ENCODE measurements at regions not wholly inside any gene's neighbourhood (a gene's known extent, or its start where the extent isn't known, plus 50 kb on each side); places are given as distances from the start of the nearest gene placed in this dataset.
"Not testable (repeated sequence)": the region's sequence is repeated elsewhere in the genome, so short reads cannot be mapped to it uniquely, and the experiment has no call there.

DNA sequence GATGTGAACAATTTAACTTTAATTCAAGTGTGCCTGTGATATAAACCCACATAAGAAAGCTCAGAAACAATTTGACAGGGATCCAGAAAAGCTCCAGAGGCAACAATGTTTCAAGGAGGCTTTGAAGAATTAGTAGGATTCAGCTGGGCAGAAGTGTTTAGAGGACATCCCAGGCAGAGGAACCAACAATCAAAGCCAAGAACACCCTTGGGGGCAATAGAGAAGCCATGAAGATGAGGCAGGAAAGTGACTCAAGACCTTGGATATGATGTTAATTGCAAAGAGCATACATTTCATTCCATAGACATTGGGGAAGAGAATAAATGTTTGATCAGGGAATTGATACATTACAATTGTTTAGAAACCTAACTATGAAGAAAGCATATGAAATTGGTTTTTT, 280.3 kb downstream of the LTN1 start:
- DNase-seq: no peak

DNA sequence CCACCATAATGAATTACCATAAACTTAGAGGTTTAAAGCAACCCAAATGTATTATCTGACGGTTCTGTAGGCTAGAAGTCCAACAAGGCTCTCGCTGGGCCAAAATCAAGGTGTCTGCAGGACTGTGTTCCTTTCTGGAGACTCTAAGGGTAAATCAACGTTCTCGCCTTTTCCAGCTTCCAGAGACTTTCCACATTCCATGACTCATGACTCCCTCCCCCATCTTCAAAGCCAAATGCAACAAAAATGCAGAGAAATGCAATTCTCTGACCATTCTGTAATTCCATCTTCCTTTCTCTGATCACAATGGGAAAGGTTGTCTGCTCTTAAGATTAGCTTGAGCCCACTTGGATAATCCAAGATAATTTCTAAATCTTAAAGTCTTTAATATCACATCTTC, 287.1 kb downstream of the LTN1 start:
- DNase-seq: no peak

DNA sequence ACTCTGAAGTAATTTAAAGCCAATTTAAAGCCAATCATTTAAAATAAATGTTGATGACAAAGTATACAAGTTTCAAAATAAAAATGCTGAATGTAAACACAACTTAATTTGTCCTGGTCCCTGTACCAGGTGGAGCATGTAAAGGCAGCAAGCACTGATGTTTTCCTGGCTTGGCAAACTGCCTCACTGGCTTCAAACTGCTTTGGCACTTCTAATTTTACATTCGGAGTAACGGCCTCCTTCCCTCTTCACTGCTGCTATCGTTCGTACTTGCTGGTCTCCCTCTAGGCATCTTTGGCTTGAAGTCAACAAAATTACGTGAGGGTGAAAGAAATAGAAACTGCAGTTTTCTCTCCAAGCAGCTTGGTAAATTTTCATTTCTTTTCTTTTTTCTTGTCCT, 287.9 kb downstream of the LTN1 start:
- peak in 2 of 58 donors; percentile 2 to 9 for DNase-seq

DNA sequence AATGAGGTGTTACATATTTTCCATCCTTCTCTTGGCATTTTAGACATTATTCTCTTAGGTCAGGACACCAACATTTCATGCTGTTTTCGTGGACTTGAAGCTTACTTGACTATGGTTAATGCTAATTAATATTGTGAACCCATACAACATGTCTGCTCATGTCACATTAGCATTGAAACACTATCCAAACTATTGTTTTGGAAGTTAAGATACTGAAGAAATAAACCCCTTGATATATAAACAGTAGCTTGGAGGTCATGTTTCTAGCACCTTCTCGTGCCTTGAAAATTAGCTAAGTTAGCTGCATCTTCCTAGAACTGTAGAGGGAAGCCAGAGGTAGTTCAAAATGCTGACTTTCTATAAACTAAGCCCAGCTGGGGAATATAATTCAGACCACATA, 288.8 kb downstream of the LTN1 start:
- DNase-seq: no peak

DNA sequence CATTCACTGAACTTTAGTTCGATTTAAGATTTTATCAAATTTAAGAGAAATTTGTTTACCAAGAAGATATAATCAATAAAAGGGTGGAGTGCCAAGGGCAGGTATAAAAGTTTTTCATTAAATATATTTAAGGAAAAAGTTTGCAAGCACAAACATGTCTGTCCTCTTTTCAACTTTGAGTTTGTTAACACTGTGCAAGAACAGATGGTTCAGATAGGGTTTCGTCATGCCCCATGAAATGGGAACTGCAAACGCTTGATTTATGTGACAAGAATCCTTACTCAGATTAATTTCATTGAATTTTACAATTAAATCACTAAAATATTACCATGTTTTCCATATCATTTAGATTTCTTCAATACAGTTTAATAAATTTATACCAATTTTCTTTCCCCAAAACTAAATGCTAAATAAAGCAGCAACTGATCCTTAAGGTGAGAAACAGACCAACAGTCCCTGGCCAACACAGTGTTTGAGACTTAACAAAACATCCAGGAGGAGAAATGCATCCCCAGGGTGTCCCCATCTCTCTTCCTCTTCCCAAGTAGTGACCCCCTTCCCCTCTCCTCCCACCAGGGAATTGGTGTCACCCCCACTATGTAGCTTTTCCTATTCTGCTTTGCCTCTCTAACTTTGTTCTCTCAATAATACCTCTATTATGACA, 292.9 kb downstream of the LTN1 start:
- DNase-seq: no peak

DNA sequence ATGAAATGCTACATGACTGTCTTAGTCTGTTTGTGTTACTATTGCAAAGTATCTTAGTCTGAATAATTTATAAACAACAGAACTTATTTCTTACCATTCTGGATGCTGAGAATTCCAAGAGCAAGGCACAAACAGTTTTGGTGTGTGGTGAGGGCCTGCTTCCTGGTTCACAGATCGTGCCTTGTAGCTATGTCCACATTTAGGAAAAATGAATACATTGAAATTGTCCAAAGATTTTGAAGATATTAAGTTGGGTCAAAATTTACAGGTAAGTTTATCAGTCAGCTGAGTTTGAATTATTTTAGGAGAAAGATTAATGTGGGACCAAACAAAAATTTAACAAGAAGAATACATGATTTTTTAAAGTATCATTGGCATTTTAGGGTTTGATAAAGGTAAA, 293.5 kb downstream of the LTN1 start:
- no peak for DNase-seq

DNA sequence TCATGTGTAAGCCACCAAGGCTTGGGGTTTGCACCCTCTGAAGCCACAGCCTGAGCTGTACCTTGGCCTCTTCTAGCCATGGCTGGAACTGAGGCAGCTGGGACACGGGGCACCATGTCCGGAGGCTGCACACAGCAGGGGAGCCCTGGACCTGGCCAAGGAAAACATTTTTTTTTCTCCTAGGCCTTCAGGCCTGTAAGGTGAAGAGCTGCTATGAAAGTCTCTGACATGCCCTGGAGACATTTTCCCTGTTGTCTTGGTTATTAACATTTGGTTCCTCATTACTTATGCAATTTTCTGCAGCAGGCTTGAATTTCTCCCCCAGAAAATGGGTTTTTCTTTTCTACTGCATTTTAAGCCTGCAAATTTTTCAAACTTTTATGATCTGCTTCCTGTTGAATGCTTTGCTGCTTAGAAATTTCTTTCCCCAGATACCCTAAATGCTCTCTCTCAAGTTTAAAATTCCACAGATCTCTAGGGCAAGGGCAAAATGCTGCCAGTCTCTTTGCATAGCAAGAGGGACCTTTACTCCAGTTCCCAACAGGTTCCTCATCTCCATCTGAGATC, 295.8 kb downstream of the LTN1 start:
- no peak for DNase-seq

DNA sequence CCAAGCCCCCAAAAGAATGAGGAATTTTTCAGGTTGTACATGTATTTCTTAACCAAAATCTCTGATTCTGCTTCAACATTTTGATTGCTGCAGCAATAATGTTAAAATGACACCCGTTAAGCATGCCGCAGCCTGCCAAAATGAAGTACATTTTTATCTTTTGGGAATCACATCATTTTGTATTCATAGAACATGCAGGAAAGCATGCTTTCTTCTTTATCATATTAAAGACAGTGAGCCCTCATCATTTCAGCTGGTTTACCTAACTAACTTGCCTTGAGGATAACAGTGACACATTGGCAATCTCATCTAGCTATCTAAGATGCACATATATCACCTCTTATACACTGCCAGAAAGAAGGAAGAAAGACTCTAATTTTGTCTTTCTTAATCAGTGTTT, 299.2 kb downstream of the LTN1 start:
- no peak for DNase-seq

DNA sequence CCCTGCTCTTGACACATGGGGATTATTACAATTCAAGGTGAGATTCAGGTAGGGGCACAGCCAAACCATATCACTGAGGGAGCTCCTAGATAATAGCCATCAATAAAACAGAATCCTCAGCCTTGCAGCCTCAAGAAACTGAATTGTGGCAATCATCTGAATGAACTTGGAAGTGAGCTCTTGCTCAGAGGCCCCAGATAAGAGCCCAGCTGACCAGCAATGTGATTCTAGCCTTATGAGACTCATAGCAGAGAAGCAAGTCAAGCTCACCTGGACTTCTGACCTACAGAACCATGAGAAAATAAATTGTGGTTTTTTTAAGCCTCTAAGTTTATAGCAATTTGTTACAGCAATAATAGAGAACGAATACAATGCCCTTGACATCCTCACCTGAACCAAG, 302.5 kb downstream of the LTN1 start:
- no peak for DNase-seq

DNA sequence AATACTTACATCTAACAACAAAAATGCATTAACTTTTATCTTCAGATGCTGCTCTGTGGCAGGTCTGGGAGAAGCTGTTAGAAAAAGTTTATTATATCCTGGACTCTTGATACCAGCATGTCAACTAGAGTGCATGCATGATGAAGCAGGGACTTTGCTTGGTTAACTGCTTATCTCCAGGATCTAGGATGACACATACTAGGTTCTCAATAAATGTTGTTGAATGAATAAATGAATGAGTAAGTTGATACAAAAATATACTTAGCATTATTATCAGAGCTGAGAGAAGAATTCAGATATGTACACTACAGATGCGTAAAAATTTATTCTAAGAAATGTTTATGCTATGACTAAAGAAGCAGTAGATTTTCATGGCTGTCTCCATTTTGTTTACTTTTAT, 304.3 kb downstream of the LTN1 start:
- no peak for DNase-seq

DNA sequence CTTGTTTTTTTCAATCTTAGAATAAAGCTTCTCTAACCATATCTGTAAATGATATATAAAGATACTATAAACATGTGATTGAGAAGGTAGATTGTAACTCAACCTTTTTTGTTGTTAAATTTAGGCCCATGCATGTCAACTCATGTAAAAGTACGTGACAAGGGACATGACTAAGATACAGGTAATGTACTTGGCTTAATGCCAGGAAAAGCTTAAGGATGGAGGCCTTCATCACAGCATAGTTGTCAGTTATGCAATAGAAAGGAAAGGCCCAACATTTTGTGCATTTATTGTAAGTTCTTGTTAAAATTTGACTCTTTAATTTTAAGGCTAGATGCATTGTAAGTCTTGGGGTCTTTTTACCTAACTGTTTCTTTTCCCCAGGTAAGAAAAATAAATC, 305.1 kb downstream of the LTN1 start:
- no peak for DNase-seq

DNA sequence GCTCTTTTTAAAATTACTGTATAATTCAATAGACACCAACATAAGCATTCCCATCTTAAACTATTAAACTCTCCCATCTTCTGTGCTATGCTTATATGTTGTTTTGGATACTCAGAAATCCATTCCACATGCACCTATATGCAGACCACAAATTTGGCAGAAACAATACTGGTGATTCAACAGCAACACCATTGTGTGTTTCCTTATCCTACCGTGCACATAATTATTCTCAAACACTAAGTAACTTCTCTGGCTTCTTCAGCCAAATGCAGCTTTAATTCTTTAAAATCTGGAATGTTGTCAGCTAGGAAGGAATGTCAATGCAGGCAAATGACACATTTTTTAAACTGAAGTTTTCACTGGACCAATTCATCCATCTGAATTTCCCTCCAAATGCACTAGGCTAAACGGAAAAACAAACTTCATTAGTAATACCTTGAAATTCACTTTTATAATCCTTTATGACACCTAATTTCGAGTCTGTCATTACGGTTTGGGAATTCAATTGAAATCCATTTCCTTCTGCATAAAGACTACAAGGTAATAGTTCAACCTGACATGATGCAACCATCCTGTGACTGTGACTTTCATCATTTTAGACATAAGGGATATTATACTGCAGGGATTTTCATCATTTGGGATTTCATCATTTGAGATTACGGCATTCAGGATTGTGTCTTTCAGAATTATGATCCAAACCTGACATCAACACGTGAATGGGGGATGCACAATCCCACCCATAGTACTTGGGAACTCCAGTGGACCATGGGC, 308.5 kb downstream of the LTN1 start:
- no peak for DNase-seq

DNA sequence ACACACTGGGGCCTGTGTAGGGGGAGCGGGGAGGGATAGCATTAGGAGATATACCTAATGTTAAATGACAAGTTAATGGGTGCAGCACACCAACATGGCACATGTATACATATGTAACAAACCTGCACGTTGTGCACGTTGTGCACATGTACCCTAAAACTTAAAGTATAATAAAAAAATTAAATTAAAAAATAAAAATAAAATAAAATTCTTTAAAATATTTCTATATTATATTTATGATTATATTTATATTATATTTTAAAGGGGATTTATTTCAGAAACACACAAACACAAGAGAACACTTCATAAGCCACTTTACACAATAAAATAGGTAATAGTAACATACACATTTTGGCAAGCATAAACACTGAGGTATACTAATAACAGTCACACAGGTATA, 309.8 kb downstream of the LTN1 start:
- not testable (repeated sequence) for DNase-seq

DNA sequence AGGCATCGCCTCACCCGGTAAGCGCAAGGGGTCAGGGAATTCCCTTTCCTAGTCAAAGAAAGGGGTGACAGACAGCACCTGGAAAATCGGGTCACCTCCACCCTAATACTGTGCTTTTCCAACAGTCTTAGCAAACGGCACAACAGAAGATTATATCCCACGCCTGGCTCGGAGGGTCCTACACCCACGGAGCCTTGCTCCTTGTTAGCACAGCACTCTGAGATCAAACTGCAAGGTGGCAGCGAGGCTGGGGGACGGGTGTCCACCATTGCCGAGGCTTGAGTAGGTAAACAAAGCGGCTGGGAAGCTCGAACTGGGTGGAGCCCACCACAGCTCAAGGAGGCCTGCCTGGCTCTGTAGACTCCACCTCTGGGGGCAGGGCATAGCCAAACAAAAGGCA, 315.6 kb downstream of the LTN1 start:
- DNase-seq: not testable (repeated sequence)

DNA sequence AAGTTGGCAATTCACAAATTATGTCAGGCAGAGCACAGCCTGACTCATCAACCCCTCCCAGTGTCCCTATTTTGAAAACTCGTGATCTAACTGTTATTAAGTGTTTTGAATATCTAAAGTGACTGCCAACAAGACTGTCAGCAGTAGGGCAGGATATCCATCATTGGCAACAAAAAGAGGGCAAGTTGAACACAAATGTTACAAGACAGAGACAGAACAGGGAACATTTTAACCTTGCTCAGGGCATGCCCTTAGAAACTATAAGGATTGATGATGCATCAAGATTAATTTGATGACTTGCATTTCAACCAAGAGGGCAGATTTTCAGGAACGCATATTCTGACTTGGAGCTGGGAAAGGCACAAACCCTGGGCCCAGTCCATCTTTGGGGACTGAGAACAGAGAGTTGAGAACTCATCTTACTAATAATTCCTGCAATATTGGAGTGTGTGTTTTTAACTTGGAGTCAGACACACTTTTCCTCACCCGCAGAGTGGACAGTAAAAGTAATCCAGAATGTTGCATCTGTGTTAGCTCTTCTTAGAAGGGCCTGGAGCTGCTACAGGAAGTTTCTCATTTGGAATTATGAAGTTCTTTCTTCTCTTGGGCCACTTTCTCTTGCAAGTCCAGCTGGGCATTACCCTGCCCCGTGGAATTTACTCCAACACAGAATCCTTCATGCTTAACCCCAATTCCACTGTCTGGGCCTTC, 317.2 kb downstream of the LTN1 start:
- DNase-seq: no peak

DNA sequence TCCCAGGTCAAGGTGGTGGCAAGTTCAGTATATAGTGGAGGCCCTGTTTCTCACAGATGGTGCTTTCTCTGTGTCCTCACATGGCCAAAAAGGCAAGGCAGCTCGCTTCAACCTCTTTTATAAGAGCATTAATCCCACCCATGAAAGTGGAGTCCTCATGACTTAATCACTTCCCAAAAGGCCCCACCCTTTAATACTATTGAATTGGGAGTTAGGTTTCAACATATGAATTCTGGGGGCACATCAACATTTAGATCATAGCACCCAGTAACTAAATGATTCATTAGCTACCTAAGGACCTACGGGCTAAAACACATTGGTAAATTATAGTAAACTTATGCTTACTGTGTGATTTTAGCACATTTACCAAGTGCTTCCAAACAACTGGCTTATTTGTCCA, 317.9 kb downstream of the LTN1 start:
- no peak for DNase-seq

DNA sequence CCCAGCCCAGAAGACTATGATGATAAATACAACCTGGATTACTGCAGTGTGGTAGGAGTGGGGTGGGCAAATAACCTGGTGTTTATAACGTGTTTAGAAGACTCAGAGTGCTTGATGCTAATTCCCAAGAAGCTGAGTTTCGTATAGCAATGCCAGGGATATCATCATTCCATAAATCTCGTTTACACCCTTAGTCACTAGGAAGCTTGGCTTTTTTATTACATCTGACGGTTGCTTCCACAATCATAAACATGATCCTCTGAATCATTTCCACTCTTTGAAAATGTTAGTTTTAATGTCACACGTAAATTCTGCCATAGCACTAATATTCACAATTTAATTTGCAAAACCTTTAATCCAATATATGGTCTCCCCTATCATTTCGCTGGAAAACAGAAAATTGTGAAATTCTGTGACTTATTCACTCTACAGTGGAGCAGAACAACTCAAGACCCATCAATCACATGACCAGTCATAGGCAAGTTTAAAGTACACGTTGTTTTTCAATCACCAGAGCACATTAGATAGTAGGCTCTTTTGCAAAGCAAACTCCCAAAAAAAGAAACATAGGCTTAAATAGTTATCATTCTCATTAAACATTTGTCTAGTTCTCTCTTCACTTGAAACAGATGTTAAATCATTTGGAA, 321.0 kb downstream of the LTN1 start:
- no peak for DNase-seq

DNA sequence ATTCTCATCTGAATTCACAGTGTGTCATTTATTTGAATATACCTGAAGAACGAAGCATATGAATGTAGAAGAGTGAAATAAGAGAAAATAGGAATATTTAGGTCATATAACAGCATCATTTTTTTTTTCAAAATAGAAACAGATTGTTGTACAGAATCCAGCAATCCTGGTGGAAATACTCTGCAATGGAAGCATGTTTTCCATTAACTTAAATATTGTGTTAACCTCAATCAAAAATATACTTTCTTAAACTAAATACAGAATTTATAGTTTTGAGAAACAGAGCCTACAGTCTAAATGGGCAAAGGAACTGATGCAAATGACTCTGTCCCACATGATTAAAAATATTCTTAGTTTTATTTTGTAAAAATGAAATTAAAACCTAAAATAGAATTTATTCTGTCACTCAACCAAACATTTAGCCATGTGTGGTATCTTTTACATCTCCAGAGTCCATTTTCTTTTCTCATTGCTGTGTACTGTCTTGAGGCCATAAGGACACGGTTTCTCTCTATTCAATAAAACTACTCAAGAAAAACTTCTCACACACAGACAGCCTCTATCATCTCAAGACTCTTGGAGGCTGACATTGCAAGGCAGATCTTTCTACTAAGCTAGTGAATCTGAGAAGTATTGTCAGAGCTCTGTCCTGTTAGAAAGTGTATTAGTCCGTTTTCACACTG, 322.6 kb downstream of the LTN1 start:
- no peak for DNase-seq

DNA sequence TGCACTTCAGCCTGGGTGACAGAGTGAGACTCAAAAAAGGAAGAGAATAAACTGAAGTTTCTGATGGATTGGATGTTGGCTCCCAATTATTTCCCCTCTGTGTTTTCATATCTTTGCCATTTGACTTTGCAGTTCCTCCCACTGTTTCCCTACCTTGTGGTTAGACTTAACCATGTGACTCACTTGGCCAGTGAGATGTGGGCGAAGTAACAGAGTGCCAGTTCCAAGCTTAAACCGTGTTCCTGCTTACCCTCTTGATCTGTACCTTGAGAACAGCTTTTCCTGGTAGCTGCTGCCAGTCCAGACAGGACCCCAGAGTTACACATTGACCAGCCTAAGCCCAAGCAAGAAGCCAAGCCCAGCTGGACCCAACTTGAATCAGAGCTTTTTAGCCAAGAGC, 323.4 kb downstream of the LTN1 start:
- no peak for DNase-seq

DNA sequence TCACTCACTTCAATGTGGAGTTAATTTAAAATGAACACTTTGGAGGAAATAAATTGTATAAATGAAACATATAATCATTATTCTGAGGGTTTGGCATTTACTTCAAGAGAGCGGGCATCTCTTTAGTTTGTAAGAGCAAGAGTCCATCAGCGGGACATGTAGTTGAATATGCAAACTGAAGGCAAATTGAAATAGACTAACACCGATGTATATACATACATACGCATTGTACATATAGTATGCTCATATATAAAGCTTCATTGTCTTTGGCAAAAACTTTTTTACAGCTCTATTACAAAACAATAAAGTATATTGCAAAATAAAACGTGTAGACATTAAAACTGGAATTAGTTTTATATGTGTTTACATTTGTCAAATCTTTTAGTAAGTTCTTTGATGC, 328.9 kb downstream of the LTN1 start:
- DNase-seq: no peak

DNA sequence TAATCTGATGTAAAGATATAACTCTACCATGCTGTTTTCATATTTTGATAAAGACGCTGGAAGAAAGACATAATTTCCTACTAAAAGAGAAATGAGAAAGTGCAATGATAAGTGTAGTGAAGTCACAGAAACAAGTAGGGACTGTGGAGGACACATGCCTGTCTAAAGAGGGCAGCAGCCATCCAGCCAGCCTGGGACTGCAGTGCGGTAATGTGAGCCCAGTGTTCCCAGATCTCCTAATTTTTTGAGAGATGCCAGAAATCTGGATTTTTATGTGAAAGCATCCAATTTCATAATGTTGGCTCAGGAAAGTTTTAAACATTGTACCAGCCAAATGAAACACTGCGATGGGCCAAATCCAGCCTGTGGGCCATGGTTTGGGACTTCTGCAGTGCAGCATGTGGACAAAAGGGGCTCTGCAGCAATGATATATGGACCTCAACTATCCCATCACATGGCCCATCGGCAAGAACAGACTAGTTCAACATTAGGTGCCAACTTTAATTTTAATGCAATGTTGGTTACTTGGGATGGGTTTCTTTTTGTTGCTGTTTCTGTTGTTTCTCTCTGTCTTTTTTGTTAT, 329.5 kb downstream of the LTN1 start:
- no peak for DNase-seq
